HG03196 (cell line): ENCODE measurements at regions not wholly inside any gene's neighbourhood (a gene's known extent, or its start where the extent isn't known, plus 50 kb on each side); places are given as distances from the start of the nearest gene placed in this dataset.
"Not testable (repeated sequence)": the region's sequence is repeated elsewhere in the genome, so short reads cannot be mapped to it uniquely, and the experiment has no call there.

Experiments
- ATAC-seq: cut with Tn5 transposase; IDR thresholded peaks from one replicate; pipeline ENCODE4 v1.9.1; 2021; ENCODE audit not compliant: unreplicated experiment

DNA sequence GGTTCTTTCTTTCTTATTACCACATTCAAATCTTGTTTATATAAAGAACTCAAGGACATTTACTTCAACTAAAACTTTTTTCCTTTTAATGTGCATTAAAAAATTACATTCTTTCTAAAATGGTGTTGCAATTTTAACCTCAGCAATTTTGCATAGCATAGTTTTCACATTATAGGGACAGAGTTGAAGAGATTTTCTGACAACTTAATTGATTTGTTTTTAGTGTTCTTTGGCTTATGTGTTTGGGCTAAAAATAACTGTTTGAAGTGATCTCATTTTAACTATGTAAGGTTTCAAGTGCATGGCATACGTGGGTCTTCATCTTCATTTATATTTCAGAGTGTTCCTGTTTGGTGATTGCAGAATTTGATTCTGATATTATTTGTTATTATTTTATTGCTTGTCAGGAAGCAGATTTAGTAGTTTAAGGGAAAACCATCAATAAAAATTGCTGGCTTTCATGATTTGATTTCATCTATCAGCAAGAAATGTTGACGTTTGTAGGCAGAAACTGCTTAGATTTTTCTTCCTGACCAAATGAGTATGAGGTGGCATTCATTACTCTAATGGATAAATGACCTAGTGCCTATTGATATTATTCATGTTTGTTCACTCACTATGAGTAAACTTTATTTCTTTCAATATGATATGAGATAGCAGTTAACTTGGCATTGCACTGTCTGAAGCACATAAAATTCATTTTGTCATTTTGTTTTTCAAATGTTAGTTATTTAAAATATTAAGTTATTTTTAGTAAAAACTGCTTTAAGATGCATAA lies 398.4 kb downstream of the NUP35 start:
- ATAC-seq: no peak

DNA sequence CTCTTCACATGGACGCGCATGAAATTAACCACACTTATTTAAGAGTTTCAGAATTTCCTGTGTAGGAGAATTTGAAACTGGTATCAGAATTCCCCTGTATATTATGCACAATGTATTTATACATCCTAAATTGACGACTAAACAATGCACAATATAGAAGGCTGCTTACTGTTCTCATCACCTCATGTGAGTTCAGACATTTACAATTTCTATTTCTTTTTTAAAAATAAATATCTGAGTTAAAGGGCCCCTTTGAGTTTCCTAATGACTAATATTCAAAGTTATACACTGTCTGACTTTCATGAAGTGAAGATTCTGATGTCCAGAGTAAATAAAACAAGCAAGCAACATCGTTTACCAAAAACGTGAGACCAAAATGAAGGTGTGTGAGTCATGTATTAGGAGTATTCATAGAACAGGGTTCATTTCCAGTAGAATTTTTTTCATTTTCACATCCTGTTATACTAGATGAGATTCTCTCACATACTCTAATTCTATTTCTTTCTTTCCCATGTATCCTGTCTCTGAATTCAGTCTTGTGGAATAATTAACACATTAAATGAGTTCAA lies 406.2 kb downstream of the NUP35 start:
- ATAC-seq: no peak

DNA sequence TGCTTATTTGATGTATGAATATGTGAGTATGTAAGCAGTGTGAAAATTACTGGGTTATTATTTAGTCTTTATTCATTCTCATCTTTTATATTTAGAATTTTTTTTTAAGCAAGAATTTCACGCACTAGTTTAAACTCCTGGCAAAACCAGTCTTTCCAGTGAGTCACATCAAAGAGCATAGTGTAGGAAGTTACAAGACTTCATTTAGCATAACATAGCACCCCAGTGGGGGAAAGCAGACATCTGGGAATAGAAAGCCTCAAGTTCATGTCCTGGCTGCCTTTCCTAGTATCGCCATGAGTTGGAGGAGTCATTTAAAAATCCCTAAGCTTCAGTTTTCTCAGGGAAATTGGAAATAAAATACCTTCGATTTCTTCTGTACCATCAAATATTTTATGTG lies 408.3 kb downstream of the NUP35 start:
- ATAC-seq: no peak

DNA sequence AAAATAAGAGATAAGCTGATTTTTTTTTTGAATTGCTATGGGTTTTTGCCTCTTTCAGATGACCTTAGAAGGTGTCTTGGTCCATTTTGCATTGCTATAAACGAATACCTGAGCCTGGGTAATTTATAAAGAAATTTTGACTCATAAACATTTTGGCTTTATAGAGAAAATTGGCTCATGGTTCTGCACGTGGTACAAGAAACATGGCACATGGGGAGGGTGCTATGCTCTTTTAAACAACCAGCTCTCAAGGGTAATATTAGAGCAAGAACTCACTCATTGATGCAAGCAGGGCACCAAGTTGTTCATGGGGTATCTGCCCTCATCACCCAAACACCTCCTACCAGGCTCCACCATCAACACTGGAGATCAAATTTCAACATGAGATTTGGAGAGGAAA lies 408.8 kb downstream of the NUP35 start:
- ATAC-seq: no peak

DNA sequence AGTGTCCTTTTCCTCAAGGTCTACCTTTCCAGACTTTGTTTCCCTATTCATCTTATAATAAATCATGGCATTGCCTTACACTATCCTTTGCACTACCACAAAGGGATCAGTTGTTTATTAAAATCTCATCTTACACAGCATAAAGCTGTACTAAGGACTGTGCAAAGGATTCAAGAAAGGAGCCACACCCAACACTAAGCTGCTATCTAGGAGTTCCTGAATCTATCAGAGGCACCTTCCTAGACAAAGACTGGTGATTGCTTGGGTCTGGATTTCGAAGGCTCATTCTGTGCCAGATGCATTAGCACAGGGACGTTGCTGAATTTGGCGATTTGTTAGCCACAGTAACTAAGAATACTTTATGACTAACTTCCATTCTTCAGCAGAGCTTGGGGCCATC lies 412.0 kb downstream of the NUP35 start:
- ATAC-seq: no peak

DNA sequence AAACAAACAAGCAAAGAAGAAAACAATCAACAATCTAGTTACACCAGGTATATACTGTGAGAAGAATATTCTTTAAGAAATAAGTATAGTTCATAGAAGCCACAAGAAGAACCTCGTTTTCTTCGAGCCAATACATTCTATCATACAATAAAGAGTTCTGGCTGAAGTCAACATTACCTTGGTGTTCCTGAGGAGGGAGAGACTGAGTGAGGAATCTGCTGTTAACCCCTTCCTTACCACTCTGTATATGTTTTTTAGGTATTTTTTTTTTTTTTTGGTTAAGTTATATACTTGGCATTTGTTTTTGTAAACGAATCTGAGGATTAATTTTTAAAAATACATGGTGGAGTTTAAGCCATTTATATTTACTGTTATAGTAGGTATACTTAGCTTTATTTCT lies 412.5 kb downstream of the NUP35 start:
- ATAC-seq: no peak

DNA sequence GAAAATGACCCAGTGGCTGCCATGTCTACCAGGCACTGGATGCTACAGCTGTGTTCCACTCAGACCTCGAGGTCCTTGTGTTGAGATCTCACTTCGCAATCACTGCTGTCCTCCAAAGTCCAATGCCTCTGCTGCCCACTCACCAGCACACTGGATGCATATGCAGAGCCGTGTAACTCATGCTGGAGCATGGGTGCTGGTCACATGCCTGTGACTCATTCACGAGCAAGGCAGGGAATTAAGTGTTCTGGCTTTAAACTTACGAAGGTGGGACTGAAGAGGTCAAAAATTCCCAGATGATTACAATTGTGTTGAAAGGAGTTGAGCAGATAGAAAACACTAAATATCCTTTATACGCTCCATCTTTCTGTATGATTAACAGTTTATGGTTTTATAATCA lies 417.5 kb downstream of the NUP35 start:
- ATAC-seq: no peak

DNA sequence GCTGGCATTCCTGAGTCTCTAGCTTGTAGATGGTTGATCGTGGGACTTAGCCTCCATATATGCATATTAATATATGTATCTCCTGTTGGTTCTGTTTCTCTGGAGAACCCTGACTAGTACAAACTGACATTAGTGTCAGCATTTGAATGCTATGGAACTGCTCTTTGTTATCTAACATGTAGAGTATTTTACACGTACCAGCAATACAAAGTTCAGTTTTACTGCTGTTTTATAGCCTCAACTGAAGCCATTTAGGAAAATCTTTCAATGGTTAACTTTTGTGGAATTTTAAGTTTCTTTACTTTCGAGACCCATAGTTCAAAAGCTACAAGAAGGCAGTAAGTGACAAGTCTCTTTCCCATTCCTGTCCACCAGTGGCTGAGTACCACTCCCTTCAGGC lies 418.4 kb downstream of the NUP35 start:
- ATAC-seq: no peak

DNA sequence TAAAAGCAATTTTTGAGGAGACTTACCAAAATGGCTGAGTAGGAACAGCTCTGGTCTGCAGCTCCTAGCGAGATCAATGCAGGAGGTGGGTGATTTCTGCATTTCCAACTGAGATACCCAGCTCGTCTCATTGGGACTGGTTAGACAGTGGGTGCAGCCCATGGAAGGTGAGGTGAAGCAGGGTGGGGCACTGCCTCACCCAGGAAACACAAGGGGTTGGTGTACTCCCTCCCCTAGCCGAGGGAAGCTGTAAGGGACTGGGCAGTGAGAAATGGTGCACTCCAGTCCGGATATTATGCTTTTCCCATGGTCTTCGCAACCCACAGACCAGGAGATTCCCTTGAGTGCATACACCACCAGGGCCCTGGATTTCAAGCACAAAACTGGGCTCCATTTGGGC lies 419.0 kb downstream of the NUP35 start:
- ATAC-seq: no peak

DNA sequence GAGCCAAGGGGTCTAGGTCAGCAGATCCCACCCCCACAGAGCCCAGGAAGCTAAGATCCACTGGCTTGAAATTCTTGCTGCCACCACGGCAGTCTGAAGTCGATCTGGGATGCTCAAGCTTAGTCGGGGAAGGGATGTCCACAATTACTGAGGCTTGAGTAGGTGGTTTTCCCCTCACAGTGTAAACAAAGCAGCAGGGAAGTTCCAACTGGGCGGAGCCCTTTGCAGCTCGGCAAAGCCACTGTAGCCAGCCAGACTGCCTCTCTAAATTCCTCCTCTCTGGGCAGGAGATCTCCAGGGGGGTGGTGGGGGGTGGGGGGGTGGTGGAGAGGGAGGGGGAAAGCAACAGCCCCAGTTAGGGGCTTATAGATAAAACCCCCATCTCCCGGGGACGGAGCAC lies 419.5 kb downstream of the NUP35 start:
- peak; percentile 67 for ATAC-seq

DNA sequence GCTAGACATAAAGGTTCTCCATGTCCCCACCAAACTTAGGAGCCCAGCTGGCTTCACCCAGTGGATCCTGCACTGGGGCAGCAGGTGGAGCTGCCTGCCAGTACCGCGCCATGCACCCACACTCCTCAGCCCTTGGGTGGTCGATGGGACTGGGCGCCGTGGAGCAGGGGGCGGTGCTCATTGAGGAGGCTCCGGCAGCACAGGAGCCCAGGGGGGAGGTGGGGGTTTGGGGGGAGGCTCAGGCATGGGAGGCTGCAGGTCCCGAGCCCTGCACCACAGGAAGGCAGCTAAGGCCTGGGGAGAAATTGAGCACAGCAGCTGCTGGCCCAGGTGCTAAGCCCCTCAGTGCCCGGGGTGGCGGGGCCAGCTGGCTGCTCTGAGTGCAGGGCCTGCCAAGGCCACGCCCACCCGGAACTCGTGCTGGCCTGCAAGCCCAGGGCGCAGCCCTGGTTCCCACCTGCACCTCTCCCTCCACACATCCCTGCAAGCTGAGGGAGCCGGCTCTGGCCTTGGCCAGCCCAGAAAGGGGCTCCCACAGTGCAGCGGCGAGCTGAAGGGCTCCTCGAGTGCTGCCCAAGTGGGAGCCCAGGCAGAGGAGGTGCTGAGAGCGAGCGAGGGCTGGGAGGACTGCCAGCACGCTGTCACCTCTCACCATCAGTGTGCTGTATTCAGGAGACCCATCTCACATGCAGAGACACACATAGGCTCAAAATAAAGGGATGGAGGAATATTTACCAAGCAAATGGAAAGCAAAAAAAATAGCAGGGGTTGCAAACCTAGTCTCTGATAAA lies 422.5 kb downstream of the NUP35 start:
- ATAC-seq: not testable (repeated sequence)

DNA sequence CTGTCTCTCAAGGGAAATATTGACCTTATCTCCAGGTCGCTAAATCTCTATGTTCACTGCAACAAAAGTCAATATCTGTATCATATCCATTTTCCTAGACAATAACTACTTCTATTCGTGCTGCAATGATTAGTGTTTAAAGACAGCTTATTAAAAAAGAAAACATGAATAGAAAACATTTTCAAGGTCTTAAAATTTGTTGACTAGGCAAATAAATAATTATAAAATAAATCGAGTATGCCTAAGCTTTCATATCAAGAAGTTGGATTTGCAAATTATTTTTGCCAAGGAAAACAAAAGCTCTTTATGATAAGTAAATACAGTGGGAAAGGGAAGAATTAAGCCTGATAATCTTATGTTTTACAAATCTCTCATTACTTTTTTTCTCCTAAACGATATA lies 428.5 kb downstream of the NUP35 start:
- ATAC-seq: no peak

DNA sequence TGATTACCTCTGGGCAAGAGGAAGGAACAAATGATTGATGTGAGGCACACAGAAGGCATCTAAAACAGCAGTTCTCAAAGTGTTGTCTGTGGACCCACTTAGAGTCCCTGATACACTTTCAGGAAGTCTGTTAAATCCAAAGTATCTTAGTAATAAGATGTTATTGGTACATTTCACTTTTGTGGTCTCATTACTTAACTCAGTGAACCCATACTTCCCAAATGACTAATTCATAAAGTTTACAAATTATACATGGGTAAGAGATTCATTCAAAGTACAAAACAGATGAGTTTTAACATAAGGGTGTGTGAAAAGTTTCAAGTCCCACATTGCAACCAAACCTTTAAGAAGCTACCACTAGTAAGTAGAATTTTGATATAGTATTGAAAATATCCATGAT lies 440.5 kb downstream of the NUP35 start:
- no peak for ATAC-seq

DNA sequence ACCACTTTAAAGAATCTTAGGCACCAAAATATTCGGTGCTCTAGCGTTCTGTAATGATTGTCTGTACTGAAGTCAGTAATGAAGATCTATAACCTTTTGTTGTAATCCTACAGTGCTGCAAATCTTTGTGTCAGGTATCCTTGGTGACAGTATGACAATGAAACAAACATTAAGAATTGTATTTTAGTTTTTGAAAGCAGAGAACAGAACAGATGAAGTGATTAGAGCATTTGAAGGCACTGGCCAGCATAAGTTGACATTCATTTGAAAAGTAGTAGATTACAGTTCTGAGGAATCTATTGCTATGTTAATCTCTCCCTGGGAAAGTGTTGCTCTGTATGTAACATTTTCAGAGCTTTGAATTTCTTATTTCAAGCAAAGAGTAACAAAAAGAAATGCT lies 451.2 kb downstream of the NUP35 start:
- no peak for ATAC-seq

DNA sequence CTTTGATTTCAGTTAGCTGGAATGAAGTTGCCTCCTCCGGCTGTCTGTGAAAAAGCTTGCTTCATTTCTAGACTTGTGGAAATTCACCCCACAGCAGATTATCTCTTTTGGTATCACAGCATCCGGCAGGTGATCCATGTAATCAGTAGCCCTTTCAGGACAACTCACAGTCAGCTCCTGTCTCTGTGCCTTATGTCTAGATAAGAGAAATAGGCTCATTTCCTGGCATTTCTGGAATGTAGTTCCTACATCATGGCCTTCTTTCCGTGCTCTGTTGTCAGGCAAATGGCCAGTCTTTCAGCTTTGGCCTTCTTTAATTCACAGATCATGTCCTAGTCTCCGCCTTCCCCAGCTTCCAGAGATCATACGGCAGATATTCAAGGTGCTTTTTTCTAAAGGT lies 455.4 kb downstream of the NUP35 start:
- no peak for ATAC-seq

DNA sequence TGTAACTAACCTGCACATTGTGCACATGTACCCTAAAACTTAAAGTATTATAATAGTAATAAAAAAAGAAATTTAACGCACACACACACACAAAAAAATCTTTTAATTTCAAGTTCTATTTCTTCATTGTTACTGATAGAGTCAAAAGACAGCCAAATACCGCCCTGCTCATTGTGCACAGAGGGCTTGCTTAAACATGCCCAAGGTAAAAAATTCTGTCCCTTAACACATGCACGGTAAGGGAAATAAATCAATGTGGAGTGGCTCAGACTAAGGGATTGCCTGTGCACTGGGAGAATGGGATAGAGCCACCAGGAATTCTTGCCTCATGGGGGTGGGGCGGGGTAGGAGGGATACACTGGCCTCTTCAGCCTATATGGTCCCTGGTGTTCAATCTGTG lies 468.0 kb downstream of the NUP35 start:
- no peak for ATAC-seq

DNA sequence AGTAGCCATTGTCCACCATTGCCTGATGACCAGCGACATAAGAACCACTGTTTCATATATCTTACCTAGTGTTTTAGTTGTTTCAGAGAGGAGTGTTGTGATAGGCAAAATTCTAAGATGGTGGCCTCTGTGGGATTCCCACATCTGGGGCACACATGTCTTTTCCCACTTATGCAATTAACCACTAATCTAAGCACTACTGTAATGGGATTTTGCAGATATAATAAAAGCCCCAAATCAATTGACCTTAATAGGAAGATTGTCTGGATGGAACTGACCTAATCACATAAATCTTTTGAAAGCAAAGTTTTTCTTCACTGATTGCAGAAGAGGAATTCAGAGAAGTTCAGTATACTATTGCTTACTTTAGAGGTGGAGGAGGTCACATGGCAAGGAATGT lies 469.9 kb downstream of the NUP35 start:
- ATAC-seq: no peak

DNA sequence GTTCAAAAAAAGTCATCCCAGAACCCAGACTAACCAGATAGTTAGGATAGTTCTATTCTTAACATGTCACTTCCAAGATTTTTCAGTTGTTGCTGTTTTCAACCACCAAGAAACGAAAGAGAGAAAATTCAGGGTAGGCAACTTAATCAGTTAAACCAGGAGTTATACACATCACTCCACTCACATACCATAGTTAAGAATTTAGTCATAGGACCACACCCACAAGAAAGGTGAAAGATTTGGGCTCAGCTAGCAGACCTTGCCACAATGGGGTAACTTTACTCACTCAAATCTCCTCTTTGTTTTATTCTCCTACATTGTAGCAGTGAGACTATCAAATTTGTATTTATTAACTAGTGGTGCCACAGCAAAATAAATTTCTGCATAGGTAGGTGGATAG lies 473.6 kb downstream of the NUP35 start:
- no peak for ATAC-seq

DNA sequence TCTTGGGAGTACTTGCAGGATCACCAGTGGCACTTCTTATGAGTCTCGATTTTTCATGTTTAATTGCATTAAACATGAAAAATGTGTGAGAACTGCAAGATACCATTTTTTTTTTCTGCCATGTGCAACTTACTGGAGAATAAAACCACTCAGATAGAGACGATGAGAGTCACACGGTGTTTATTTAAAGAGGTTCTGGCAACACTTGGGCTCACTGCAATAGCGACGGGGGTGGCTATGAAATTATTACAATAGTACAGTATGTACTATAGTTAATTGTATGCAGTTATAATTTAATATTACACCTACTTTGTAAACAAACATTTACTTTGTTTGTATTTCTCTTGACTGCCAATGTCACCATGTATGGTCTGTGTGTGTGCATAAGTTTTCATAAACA lies 479.8 kb downstream of the NUP35 start:
- no peak for ATAC-seq

DNA sequence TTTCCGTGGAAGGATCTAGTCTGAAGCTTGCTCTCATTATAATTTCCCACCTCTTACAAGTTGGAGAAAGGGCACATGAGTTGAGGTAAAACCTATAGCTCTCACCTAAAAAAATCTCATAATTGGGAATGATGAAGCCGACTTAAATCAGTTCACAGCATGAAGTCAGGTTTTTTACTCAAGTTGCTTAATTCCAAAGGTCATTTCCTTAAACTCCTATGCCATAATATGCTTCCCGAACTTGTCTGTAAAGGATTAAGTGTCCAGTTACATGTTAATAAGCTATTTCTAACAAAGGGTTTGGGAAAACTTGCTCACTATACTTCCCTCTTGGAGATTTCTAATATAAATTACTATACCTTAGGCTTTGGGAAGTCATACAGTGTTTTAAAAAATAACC lies 481.2 kb downstream of the NUP35 start:
- no peak for ATAC-seq

DNA sequence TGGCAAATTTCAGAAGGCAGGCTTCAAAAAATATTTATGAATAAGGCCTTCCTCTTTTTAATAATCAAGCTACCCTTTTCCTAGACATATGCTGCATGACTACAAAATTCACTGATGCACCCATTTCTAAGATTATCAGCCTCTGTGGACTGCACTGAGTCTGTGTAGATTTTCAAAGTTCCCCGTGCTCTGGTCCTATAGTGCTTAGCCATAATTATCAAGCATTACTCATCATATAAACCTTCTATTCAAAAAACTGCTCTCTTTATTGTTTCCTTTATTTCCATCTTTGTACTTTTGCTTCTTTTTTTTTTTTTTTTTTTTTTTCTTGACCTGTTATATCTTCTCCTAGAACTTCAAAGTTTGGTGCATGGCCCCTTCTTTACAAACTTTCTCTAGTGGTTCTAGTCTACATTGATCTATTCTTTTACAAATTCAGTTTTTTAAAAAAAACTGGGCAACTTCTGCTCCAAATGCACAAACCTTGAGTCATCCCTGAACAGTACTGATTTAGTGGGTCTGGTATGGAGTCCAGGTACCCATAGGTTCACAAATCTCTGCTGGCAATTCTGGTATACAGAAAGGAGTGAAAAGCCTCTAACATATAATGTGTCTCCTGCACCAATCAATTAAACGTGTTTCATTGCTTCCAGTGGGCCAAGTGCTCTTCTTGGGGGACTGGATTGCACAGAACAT lies 481.9 kb downstream of the NUP35 start:
- ATAC-seq: no peak

DNA sequence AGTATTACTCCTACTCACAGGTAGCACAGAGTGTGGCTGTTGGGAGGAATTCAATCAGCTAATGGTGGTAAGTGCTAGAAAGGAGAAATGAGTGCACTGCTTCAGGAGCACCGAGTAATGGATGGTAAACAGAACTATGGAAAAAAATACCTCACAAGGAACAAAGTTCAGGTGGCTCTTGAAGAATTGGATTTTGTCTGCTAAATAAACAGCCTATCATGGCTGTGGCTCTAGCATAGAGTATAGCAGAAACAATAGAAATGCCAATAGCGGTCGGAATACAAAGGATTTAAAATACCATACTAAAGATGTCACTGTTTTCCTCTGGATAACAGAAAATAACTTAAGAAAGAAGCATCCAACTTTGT lies 482.5 kb downstream of the NUP35 start:
- no peak for ATAC-seq
